Neuronal stem cell (in vitro differentiated cells): ENCODE measurements at regions not wholly inside any gene's neighbourhood (a gene's known extent, or its start where the extent isn't known, plus 50 kb on each side); places are given as distances from the start of the nearest gene placed in this dataset.

ENCODE experiments used
- DNase-seq: peaks from one replicate; pipeline ENCODE4 v3.0.0-alpha.2; 2013; ENCODE audit warnings: low spot score
- H2AFZ ChIP-seq: one replicate; pipeline ENCODE4 v1.6.1; 2013; ENCODE audit warnings: mild to moderate bottlenecking, low read length, inconsistent platforms
- H2AK5ac ChIP-seq: 2 replicates; pipeline ENCODE4 v1.6.1; 2013; ENCODE audit warnings: low read depth, mild to moderate bottlenecking, inconsistent platforms, low read length, moderate library complexity, mixed read lengths
- H2BK120ac ChIP-seq: 2 replicates; pipeline ENCODE4 v1.6.1; 2013; ENCODE audit warnings: low read depth, mild to moderate bottlenecking, inconsistent platforms, low read length, moderate library complexity, mixed read lengths
- H2BK12ac ChIP-seq: one replicate; pipeline ENCODE4 v1.6.1; 2013; ENCODE audit warnings: low read length, inconsistent platforms
- H2BK15ac ChIP-seq: 2 replicates; pipeline ENCODE4 v1.6.1; 2013; ENCODE audit warnings: mild to moderate bottlenecking, low read length, inconsistent platforms, mixed read lengths
- H2BK5ac ChIP-seq: one replicate; pipeline ENCODE4 v1.6.1; 2013; ENCODE audit warnings: inconsistent platforms, mild to moderate bottlenecking, low read length, moderate library complexity
- H3K14ac ChIP-seq: one replicate; pipeline ENCODE4 v1.6.1; 2013; ENCODE audit warnings: low read length, inconsistent platforms
- H3K18ac ChIP-seq: 2 replicates; pipeline ENCODE4 v1.6.1; 2013; ENCODE audit warnings: low read length, inconsistent platforms
- H3K23ac ChIP-seq: 2 replicates; pipeline ENCODE4 v1.6.1; 2013; ENCODE audit warnings: low read depth, mild to moderate bottlenecking, mixed read lengths, low read length, inconsistent platforms; ENCODE audit not compliant: poor library complexity
- H3K27ac ChIP-seq: replicated peaks from 3 replicates; pipeline ENCODE4 v1.5.1; 2013; ENCODE audit warnings: low read length, inconsistent platforms
- H3K27me3 ChIP-seq, 3 experiments: 2 replicates each; pipeline ENCODE4 v1.6.1; 2013; ENCODE audit warnings: low read length in 3 of 3, mild to moderate bottlenecking in 2 of 3, inconsistent platforms in 1 of 3, low read depth in 1 of 3, mixed read lengths in 1 of 3, moderate library complexity in 1 of 3; ENCODE audit not compliant: control insufficient read depth in 3 of 3, insufficient read depth in 3 of 3
- H3K36me3 ChIP-seq, 2 donors: replicated peaks in 1 of 2; 2 replicates each; pipeline ENCODE4 v1.6.1; 2013; ENCODE audit warnings: low read length in 2 of 2; ENCODE audit not compliant: control insufficient read depth in 2 of 2, insufficient read depth in 2 of 2
- H3K4ac ChIP-seq: 2 replicates; pipeline ENCODE4 v1.6.1; 2013; ENCODE audit warnings: inconsistent platforms, mild to moderate bottlenecking, low read length, moderate library complexity
- H3K4me1 ChIP-seq, 2 donors: 1 replicate in 1 of 2; 2 replicates in 1 of 2; pipeline ENCODE4 v1.6.1; 2013; ENCODE audit warnings: low read length in 2 of 2, low read depth in 1 of 2; ENCODE audit not compliant: control insufficient read depth in 2 of 2, insufficient read depth in 1 of 2
- H3K4me2 ChIP-seq: one replicate; pipeline ENCODE4 v1.6.1; 2013; ENCODE audit warnings: mild to moderate bottlenecking, low read length, inconsistent platforms; ENCODE audit not compliant: insufficient read depth, poor library complexity, severe bottlenecking
- H3K4me3 ChIP-seq, 2 donors: 2 replicates each; pipeline ENCODE4 v1.5.1; 2013; ENCODE audit warnings: low read length in 2 of 2, mild to moderate bottlenecking in 2 of 2, inconsistent platforms in 1 of 2, moderate library complexity in 1 of 2
- H3K79me1 ChIP-seq: one replicate; pipeline ENCODE4 v1.6.1; 2013; ENCODE audit warnings: low read depth, mild to moderate bottlenecking, inconsistent platforms, low read length, moderate library complexity
- H3K9ac ChIP-seq: one replicate; pipeline ENCODE4 v1.6.1; 2013; ENCODE audit warnings: mild to moderate bottlenecking, low read depth, low read length, inconsistent platforms; ENCODE audit not compliant: poor library complexity
- H3K9me3 ChIP-seq, 2 donors: replicated peaks in 1 of 2; 2 replicates each; pipeline versions ENCODE3 to v1.6.1; 2013; ENCODE audit warnings: low read length in 2 of 2, mild to moderate bottlenecking in 2 of 2, inconsistent platforms in 1 of 2, low read depth in 1 of 2, mixed read lengths in 1 of 2, moderate library complexity in 1 of 2; ENCODE audit not compliant: control insufficient read depth in 2 of 2, insufficient read depth in 1 of 2
- H4K8ac ChIP-seq: one replicate; pipeline ENCODE4 v1.6.1; 2013; ENCODE audit warnings: low read depth, mild to moderate bottlenecking, inconsistent platforms, low read length, moderate library complexity
- H4K91ac ChIP-seq: one replicate; pipeline ENCODE4 v1.6.1; 2013; ENCODE audit warnings: low read length, low read depth, mild to moderate bottlenecking, inconsistent platforms; ENCODE audit not compliant: poor library complexity
- WGBS, 2 donors: extraction: QIAGEN DNeasy Blood & Tissue Kit; methylation state at CpG; one replicate each; pipeline ENCODE4 v1.1.7; 2013; ENCODE audit warnings: missing lambda C conversion rate in 2 of 2, mixed read lengths in 1 of 2; ENCODE audit not compliant: insufficient read length in 2 of 2, insufficient replicate concordance in 1 of 2; ENCODE audit errors: extremely low coverage in 2 of 2; 5-methylcytosine and 5-hydroxymethylcytosine counted together

DNA sequence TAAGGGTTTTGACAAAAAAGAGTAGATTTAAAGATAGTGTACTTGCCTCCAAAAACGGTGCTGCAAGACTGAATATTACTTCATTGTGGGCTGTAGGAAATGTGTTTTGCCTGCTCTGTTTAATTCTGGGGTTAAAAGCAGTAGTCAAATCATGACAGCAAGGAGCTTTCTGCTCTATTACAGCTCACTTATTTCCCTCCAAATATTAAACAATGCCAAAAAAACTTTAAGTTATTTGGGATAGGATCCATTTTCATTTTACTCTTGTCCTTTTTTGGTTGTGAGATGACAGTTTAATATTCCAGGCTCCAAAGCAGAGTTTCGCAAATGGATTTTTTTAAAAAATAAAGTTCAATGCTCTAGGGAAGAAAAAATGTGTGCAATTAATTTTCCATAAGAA, 340.4 kb upstream of the RGMB start:
- Histone ChIP-seq H3K4me3 (no peak overlapping the region), H3K4ac (no peak overlapping the region), H2AFZ (peak overlapping the region; percentile 19), H3K27ac (no peak overlapping the region), H2BK5ac (no peak overlapping the region), H2AK5ac (no peak overlapping the region), H3K36me3 (no peaks in the 10 kb centered on the region), H3K9me3 (peaks cover 0 to 9% of the 10 kb centered on the region in 2 donors), H3K4me1 (peaks cover 5 to 9% of the 10 kb centered on the region in 2 donors), H3K79me1 (no peaks in the 10 kb centered on the region), H3K23ac (no peak overlapping the region), H3K9ac (no peak overlapping the region), H3K27me3 (no peaks in the 10 kb centered on the region), H2BK15ac (no peak overlapping the region), H3K18ac (no peak overlapping the region), H2BK12ac (no peak overlapping the region), H4K8ac (no peak overlapping the region), H3K14ac (no peak overlapping the region), H4K91ac (no peak overlapping the region), H3K4me2 (no peak overlapping the region), H2BK120ac (no peak overlapping the region)
- WGBS, 2 donors, result no CpG with 5 or more reads among the region's 2 CpGs
- no peak for DNase-seq

DNA sequence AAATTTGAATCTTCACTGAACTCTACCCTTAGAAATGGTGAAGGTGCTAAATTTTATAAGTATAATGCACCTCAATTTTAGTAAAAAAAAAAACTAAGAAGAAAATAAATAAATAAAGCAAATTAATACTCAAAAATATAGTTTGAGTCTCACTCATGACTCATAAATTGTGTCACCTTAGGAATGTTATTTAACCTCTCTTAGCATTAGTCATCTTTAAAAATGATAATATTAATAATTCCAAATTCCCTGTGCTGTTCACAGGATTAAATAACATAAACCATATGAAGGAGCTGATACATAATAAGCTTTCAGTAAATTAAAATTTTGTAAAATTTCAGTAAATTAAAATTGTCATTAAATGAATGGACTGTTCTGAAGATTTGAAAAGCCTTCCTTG, 339.8 kb upstream of the RGMB start:
- no peaks in the 10 kb centered on the region for H3K79me1 ChIP-seq
- H3K36me3 ChIP-seq, result no peaks in the 10 kb centered on the region
- no peak overlapping the region for H3K4me3 ChIP-seq
- H3K4me1 ChIP-seq, result peaks cover 5 to 9% of the 10 kb centered on the region in 2 donors
- no peak for DNase-seq
- no peak overlapping the region for H3K9ac ChIP-seq
- H4K8ac ChIP-seq, result no peak overlapping the region
- H2BK5ac ChIP-seq, result no peak overlapping the region
- no peak overlapping the region for H3K18ac ChIP-seq
- no peak overlapping the region for H2BK12ac ChIP-seq
- H3K14ac ChIP-seq, result no peak overlapping the region
- H2BK120ac ChIP-seq, result no peak overlapping the region
- no peak overlapping the region for H3K27ac ChIP-seq
- no peak overlapping the region for H3K4ac ChIP-seq
- no peak overlapping the region for H3K23ac ChIP-seq
- H2BK15ac ChIP-seq, result no peak overlapping the region
- no peaks in the 10 kb centered on the region for H3K27me3 ChIP-seq
- H2AFZ ChIP-seq, result no peak overlapping the region
- peaks cover 0 to 10% of the 10 kb centered on the region in 2 donors for H3K9me3 ChIP-seq
- H3K4me2 ChIP-seq, result no peak overlapping the region
- H4K91ac ChIP-seq, result no peak overlapping the region
- H2AK5ac ChIP-seq, result no peak overlapping the region

DNA sequence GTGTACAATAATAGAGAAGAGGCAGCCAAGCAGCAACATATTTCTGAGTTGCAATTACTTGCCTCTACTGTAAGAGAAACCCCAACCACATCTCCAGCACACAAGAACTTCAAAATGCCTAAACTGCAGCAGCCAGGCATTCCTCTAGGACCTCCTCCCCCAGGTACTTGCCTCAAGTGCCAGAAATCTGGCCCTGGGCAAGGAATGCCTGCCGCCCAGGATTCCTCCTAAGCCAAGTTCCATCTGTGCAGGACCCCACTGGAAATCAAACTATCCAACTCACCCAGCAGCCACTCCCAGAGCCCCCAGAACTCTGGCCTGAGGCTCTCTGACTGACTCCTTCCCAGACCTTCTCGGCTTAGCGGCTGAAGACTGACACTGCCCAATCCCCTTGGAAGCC, 336.8 kb upstream of the RGMB start:
- Histone ChIP-seq H2BK12ac (no peak overlapping the region), H4K91ac (no peak overlapping the region), H2AK5ac (no peak overlapping the region), H2BK15ac (no peak overlapping the region), H3K4ac (no peak overlapping the region), H2BK120ac (no peak overlapping the region), H3K36me3 (no peaks in the 10 kb centered on the region), H3K27me3 (no peaks in the 10 kb centered on the region), H3K4me1 (peaks cover 5 to 9% of the 10 kb centered on the region in 2 donors), H2BK5ac (no peak overlapping the region), H3K18ac (no peak overlapping the region), H4K8ac (no peak overlapping the region), H3K14ac (no peak overlapping the region), H2AFZ (no peak overlapping the region), H3K4me2 (no peak overlapping the region), H3K9me3 (peaks cover 0 to 28% of the 10 kb centered on the region in 2 donors), H3K79me1 (no peaks in the 10 kb centered on the region), H3K4me3 (no peak overlapping the region), H3K9ac (no peak overlapping the region), H3K27ac (no peak overlapping the region), H3K23ac (no peak overlapping the region)
- WGBS, 2 donors, result no CpG with 5 or more reads among the region's 3 CpGs
- DNase-seq, result no peak

DNA sequence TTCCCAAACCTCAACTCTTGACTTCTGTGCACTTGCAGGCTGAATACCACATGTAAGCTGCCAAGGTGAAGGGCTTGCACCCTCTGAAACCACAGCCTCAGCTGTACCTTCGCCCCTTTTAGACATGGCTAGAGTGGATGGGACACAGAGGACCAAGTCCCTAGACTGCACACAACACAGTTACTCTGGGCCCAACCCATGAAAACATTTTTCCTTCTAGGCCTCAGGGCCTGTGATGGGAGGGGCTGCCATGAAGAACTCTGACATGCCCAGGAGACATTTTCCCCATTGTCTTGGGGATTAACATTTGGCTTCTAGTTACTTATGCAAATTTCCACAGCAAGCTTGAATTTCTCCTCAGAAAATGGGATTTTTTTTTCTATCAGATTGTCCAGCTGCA, 331.0 kb upstream of the RGMB start:
- WGBS, 2 donors, result no CpG with 5 or more reads among the region's 1 CpG
- no peak overlapping the region for H3K23ac ChIP-seq
- H2BK5ac ChIP-seq, result no peak overlapping the region
- no peak overlapping the region for H2BK12ac ChIP-seq
- no peak overlapping the region for H2BK15ac ChIP-seq
- H3K9ac ChIP-seq, result no peak overlapping the region
- H4K8ac ChIP-seq, result no peak overlapping the region
- H3K79me1 ChIP-seq, result no peaks in the 10 kb centered on the region
- no peak overlapping the region for H2BK120ac ChIP-seq
- no peak overlapping the region for H3K4me3 ChIP-seq
- H4K91ac ChIP-seq, result no peak overlapping the region
- no peak overlapping the region for H3K4ac ChIP-seq
- H3K36me3 ChIP-seq, result no peaks in the 10 kb centered on the region
- H3K14ac ChIP-seq, result no peak overlapping the region
- peaks cover 3 to 40% of the 10 kb centered on the region in 2 donors for H3K9me3 ChIP-seq
- H3K18ac ChIP-seq, result no peak overlapping the region
- no peak overlapping the region for H2AK5ac ChIP-seq
- no peak overlapping the region for H3K27ac ChIP-seq
- no peak overlapping the region for H3K4me2 ChIP-seq
- H3K27me3 ChIP-seq, result no peaks in the 10 kb centered on the region
- no peak for DNase-seq
- no peaks in the 10 kb centered on the region for H3K4me1 ChIP-seq
- no peak overlapping the region for H2AFZ ChIP-seq
